ENCODE measurements at regions not wholly inside any gene's neighbourhood (a gene's known extent, or its start where the extent isn't known, plus 50 kb on each side); places are given as distances from the start of the nearest gene placed in this dataset.
A peak's percentile ranks its signal among the peaks of the same experiment; 100 is the strongest.

DNA sequence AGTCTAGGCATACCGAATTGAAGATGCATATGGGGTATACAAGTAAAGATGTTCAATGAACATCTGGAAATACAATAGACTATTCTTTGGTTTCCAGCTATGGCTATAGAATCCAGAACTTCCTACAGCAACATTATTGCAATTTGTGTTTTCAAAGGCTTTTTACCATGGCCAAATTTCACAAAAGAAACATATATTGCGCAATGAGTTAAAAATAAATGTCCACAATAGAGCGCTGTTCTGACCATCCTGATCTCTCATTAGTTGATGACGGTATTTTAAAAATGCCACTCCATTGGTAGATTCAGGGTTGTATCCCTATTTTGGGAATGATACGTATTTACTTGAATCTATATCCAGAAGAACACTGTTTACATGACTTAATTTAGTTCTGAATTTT is 139.2 kb downstream of the LINC00632 start:
- DNase-seq, result no peak

GRCh38 chrX:140860718-140861117 is 141.7 kb upstream of the SPANXB1 start:
- DNase-seq, result no peak

DNA sequence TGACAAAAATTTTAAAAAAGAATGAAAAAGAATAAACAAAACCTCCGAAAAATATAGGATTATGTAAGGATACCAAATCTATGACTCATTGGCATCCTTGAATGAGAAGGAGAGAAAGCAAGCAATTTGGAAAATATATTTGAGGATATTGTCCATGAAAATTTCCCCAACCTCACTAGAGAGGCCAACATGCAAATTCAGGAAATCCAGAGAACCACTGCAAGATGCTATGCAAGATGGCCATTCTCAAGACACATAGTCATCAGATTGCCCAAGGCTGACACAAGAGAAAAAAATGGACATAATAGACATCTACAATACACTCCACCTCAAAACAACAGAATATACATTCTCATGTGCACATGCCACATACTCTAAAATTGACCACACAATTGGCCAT is 135.9 kb upstream of the SPANXB1 start:
- no peak for DNase-seq

- DNase-seq, result no peak
Measured at GRCh38 chrX:140912606-140913005, 89.8 kb upstream of the SPANXB1 start.

DNA sequence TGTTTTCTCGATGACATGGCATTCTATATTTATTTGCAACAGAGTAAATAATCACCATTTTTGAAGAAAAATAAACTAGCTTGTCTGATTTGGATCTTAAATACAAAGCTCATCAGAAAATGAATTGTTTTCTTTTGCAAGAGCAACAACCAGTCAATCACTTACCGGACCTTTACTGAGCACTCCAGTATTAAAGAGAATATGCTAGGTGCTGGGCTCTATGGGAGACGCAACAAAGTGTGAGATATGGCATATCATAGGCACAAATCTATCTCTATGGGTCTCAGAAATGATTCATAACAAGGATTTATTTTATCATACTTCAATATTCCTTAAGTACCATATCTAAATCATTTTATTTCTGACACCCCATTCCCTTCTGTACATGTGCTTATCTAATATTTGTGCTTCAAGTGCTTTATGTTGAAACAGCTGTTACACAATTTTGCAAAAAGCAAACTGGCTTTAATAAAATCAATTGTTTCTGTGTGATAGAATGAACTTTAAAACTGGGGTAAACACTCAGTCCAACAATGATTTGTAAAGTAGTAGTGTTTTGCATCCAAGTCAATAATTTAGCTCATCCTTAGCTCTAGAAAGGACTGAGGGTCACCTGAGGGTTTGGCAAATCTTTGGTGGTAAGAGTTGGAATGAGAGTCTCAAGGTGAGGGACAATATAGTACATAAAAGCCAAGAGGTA is 88.4 kb upstream of the SPANXB1 start:
- no peak for DNase-seq

- no peak for DNase-seq
Measured at GRCh38 chrX:140916872-140917271, 85.5 kb upstream of the SPANXB1 start.

GRCh38 chrX:140917354-140918115 is 84.9 kb upstream of the SPANXB1 start:
- no peak for DNase-seq

GRCh38 chrX:140918398-140919038 is 83.9 kb upstream of the SPANXB1 start:
- DNase-seq, result peak; percentile 11

DNA sequence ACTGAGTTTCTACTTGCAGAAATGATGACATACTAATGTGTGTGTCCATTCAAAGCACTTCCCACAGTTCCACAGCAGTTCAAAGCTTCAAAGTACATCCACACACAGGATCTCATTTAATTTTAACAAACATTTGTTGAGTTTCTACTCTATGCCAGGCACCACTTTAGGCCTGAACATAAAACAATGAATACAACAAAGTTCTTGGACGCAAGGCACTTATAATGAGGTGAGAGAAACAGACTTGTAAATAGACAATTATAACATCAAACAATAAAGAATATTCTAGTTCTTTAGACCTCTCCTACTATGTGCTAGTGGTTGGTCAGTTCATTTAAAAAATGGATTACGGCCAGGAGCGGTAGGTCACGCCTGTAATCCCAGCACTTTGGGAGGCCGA is 82.0 kb upstream of the SPANXB1 start:
- DNase-seq, result no peak

- DNase-seq, result no peak
Measured at GRCh38 chrX:140923118-140923517, 79.3 kb upstream of the SPANXB1 start.

- DNase-seq, result no peak
Measured at GRCh38 chrX:140928739-140929138, 73.7 kb upstream of the SPANXB1 start.

GRCh38 chrX:140933016-140933415 is 69.4 kb upstream of the SPANXB1 start:
- no peak for DNase-seq

DNA sequence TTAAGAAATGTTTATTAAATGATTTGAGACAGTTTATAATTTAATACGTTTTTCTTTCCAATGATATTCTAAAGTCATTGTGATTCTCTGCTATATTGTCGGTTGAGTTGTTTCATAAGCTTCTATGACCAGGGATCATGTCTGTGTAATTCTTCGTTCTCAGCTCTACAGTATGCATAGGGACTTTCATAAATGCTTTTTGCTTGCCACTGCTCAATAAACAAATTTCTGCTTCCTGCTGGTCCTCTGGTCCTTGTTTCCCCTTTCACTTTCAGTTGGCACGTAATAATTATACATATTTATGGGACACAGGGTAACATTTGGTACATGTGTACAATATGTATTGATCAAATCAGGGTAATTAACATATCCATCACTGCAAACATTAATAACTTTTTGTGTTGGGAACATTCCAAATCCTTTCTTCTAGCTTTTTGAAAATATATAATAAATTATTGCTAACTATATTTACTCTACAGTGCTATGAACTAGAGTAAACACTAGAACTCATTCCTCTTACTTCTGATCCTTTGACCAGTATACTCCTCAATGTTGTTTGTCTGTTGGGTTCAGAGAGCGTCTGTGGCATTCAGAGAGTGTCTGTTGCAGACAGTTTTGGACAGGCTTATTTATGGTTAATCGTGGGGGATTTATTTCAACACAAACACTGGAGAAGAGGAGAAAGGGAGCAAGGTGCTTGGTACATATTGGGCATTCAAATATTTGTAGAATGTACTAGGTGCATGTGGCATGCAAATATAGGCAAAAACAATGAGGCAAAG is 68.3 kb upstream of the SPANXB1 start:
- DNase-seq, result no peak

- no peak for DNase-seq
Measured at GRCh38 chrX:140943513-140943912, 58.9 kb upstream of the SPANXB1 start.

DNA sequence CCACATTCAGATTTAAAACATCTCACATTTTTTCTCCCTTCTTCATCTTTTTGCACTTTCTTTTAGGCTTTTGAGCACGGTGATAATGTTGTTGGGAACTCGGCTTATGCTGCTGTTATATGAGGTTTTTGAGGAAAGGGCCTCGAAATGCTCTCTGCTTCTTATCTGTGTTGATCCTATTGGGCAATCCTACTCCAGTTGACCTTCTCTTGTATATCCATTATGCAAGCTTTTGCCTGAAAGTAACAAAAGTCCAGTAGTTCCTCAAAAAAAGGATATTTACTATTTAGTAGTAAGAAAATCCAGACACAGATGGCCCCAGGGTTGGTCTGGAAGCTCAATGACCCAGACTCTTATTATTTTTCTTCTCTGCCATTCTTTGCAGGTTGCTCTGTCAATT is 57.7 kb upstream of the SPANXB1 start:
- no peak for DNase-seq

- no peak for DNase-seq
Measured at GRCh38 chrX:140948827-140949226, 53.6 kb upstream of the SPANXB1 start.

DNA sequence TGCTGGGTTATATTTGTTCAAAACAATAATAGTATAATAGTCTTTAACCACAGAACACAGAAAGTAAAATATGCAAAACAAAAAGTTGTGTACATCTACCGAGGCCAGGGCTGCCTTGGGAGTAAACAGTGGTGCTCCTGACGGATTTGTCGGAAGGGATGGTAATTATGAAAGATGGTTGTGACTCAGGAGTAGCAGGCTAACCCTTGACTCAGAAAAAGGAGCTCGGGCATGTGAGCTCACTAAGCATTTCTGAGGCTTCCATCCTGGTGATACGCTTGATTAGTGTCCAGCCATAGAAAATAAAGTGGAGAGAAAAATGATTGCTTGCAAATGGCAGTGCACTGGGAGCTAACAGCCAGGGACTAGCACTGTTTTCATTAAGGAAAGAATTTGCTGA is 53.2 kb upstream of the SPANXB1 start:
- no peak for DNase-seq

All from NCI-H2107 (cell line).